ENCODE measurements at regions not wholly inside any gene's neighbourhood (a gene's known extent, or its start where the extent isn't known, plus 50 kb on each side); places are given as distances from the start of the nearest gene placed in this dataset.

DNA sequence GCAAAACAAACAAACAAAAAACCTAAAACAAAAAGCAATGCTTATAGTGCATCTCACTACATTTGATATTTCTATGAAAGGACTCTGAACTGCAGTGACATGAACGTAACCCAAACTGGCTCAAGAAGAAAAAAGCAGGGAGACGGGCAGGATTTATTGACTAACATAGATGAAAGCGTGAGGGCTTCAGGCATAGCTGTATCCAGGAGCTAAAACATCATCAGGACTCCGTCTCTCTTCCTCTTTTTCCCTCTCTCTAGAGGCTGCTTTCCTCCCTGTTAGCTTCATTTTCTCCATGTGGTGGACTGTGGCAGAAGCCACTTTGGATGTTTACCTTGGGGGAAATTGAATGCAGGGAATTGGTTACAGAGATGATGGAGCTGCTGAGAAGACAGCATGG, 418.2 kb upstream of the PROK2 start:
- H3K4me3 ChIP-seq (ENCODE audit: low read depth, low read length), result no peak overlapping the region
- TF ChIP-seq, protein P1, sequence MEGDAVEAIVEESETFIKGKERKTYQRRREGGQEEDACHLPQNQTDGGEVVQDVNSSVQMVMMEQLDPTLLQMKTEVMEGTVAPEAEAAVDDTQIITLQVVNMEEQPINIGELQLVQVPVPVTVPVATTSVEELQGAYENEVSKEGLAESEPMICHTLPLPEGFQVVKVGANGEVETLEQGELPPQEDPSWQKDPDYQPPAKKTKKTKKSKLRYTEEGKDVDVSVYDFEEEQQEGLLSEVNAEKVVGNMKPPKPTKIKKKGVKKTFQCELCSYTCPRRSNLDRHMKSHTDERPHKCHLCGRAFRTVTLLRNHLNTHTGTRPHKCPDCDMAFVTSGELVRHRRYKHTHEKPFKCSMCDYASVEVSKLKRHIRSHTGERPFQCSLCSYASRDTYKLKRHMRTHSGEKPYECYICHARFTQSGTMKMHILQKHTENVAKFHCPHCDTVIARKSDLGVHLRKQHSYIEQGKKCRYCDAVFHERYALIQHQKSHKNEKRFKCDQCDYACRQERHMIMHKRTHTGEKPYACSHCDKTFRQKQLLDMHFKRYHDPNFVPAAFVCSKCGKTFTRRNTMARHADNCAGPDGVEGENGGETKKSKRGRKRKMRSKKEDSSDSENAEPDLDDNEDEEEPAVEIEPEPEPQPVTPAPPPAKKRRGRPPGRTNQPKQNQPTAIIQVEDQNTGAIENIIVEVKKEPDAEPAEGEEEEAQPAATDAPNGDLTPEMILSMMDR (IDR thresholded peaks at IDR 0.05; ENCODE audit: insufficient read depth, low read depth, low read length, missing control alignments), result no peak
- no peak for DNase-seq (ENCODE audit: low read depth)

DNA sequence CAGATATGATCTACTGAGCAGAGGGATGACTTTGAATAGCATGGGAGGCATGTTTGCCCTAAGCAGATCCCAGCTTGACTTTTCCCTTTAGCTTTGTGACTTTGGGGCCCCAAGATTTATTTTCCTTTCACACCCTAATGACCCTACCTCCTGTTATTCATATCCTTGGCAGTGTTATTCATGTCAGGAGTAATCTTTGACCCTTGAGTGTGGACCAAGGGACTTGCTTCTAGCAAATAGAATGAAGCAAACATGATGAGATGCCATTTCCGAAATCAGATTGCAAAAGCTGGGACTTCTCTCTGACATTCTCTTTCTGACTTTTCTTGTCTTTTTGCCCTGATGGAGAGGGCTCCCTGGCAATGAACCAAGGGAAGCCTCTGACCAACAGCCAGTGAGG, 415.4 kb upstream of the PROK2 start:
- H3K4me3 ChIP-seq (ENCODE audit: low read depth, low read length), result no peak overlapping the region
- no peak for DNase-seq (ENCODE audit: low read depth)
- TF ChIP-seq, protein P1 (IDR thresholded peaks at IDR 0.05; ENCODE audit: insufficient read depth, low read depth, low read length, missing control alignments), result no peak

DNA sequence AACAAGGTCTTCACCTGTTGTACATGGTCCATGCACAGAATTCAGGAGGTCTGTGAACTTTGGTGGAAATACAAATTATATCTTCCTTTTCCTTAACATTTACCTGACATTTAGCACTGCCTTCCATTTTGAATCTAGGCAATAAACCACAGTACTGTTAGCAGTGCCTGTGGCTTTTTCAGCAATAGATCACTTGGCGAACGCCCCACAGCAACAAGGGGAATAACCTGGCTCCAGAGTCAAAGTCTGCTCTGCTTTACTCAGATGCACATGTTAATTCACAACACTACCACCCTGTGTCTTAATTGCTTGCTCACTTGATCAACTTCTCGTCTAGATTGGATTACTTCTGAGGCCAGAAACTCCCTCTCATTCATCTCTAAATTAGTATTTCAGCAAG, 414.6 kb upstream of the PROK2 start:
- H3K4me3 ChIP-seq (ENCODE audit: low read depth, low read length), result no peak overlapping the region
- TF ChIP-seq, protein P1 (IDR thresholded peaks at IDR 0.05; ENCODE audit: insufficient read depth, low read depth, low read length, missing control alignments), result no peak
- no peak for DNase-seq (ENCODE audit: low read depth)

DNA sequence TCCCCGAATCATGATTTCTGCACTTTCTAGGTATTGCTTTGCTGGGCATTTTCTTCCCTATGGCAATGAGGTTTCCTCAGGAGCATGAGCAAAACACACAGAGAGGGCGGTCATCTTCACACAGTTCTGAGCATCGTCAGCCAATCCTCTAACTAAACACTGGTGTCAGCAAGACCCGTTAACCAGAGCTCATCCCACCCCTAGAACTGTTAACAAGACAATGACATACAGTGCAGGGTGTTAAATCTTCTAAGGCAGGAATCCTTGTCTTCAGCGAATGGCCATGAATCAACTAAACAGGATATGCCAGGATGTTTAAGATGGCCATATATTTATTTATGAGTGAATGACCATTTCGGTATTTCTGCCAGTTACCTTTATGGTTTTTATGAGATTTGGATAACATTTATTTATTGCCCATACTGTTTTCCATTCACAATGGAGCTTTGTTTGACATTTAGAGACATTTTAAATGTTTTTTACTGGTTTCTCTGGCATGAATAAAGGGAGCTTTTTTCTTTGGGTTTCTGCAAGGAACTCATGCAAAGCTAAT, 411.5 kb upstream of the PROK2 start:
- TF ChIP-seq, protein P1 (IDR thresholded peaks at IDR 0.05; ENCODE audit: insufficient read depth, low read depth, low read length, missing control alignments), result no peak
- DNase-seq (ENCODE audit: low read depth), result no peak
- H3K4me3 ChIP-seq (ENCODE audit: low read depth, low read length), result no peak overlapping the region

DNA sequence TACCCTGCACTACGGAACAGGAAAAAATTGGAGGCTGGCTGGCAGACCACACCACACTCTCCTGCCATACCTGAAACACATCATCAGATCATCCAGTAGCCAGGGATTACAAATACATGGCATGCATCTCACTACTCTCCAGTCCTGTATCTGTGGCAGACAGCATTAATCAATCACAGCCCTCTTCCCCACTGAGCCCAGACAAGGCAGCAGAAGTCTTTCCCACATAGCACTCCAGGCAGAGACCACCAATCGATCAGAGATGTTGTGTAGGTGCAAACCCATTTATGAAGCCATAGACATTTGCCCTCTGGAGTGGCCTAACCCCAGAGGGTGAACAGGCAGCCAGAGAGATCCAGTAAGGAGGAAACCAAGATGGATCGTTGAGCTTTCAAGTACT, 410.9 kb upstream of the PROK2 start:
- no peak for DNase-seq (ENCODE audit: low read depth)
- TF ChIP-seq, protein P1 (IDR thresholded peaks at IDR 0.05; ENCODE audit: insufficient read depth, low read depth, low read length, missing control alignments), result no peak
- H3K4me3 ChIP-seq (ENCODE audit: low read depth, low read length), result no peak overlapping the region

DNA sequence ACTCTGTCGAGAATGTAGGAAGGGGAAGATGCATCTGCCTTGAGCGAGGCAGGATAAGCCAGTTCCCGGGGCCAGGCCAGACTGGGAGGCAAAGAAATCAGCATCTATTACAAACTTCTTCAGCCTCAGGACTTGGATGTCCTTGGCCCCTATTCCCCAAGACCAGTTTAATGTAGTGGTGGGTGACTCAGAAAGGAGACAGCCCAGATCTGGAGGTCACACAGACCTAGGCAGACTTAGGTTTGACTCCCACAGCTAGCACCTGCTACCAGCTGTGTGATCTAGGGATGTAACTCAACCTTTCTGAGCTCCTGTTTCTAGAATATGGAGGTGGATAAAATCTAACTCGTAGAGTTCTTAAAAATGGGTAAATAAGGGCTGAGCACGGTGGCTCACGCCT, 409.5 kb upstream of the PROK2 start:
- no peak overlapping the region for H3K4me3 ChIP-seq (ENCODE audit: low read depth, low read length)
- TF ChIP-seq, protein P1 (IDR thresholded peaks at IDR 0.05; ENCODE audit: insufficient read depth, low read depth, low read length, missing control alignments), result no peak
- DNase-seq (ENCODE audit: low read depth), result no peak

DNA sequence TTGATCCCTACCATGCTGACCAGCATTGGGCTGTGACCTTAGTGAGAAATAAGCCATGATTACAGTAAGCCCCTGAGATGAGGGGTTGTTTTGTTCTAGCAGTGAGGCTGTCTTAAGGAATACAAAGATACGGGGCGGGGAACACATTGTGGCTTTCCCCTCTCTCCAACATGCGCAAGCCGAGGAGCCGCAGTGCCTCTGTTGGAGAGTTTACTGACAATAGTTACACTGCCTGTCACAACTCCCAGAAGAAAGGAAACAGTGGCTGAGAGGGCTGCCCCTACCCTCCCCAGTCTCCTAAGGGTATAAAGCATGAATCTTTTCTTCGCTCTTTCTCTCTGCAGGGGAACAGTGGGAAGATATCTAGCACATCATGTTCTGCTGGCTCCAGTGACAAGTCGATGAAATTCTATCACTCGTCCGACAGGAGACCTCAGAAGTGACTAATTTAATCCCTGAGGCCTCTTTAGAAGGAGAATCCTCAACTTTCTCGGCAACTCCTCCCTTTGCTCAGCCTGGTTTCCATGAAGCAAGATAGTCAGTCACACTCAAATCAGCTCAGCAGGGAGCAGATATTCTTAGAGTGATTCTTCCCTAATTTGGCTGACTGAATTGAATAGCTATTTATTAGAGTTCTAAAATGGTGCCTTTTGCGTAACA, 409.0 kb upstream of the PROK2 start:
- no peak for DNase-seq (ENCODE audit: low read depth)
- no peak overlapping the region for H3K4me3 ChIP-seq (ENCODE audit: low read depth, low read length)
- TF ChIP-seq, protein P1 (IDR thresholded peaks at IDR 0.05; ENCODE audit: insufficient read depth, low read depth, low read length, missing control alignments), result no peak

Measured in GM12865 (cell line).